HepG2 (cell line): ENCODE measurements at regions not wholly inside any gene's neighbourhood (a gene's known extent, or its start where the extent isn't known, plus 50 kb on each side); places are given as distances from the start of the nearest gene placed in this dataset.

Experiments
- HHEX ChIP-seq: IDR thresholded peaks from 2 replicates; pipeline ENCODE4 v1.6.1; 2016; ENCODE audit warnings: control low read depth
- HMG20B ChIP-seq: conservative IDR thresholded peaks from 2 replicates; pipeline ENCODE4 v1.6.1; 2016; ENCODE audit warnings: missing genetic modification reagents, missing compliant biosample characterization
- HMGA1 ChIP-seq: sonication (generic); formaldehyde crosslinking; conservative IDR thresholded peaks from 2 replicates; pipeline ENCODE4 v1.4.0; 2020; ENCODE audit warnings: missing genetic modification reagents
- IRX3 ChIP-seq: sonication (generic); formaldehyde crosslinking; IDR thresholded peaks from 2 replicates; pipeline ENCODE4 v1.8.1; 2023; ENCODE audit warnings: mild to moderate bottlenecking, low read depth, missing genetic modification reagents, borderline replicate concordance
- LCORL ChIP-seq, 2 experiments: fragments of 450-650 bp in 1 of 2; sonication (generic) in 1 of 2; formaldehyde crosslinking in 1 of 2; IDR thresholded peaks; 2 replicates each; pipeline versions ENCODE4 v1.5.0 to v1.6.1; 2017 to 2020; ENCODE audit warnings: antibody characterized with exemption in 1 of 2, missing genetic modification reagents in 1 of 2
- NR2F1 ChIP-seq, 2 experiments: fragments of 450-650 bp in 1 of 2; formaldehyde crosslinking in 1 of 2; IDR thresholded peaks; 2 replicates each; pipeline versions ENCODE4 v1.5.0 to v1.6.1; 2016 to 2020; ENCODE audit warnings: mild to moderate bottlenecking in 1 of 2, missing compliant biosample characterization in 1 of 2, missing genetic modification reagents in 1 of 2, moderate library complexity in 1 of 2
- NR2F6 ChIP-seq, 2 experiments: IDR thresholded peaks; 2 replicates each; pipeline ENCODE4 v1.6.1; 2016; ENCODE audit warnings: antibody characterized with exemption in 1 of 2, mild to moderate bottlenecking in 1 of 2
- PRPF4 ChIP-seq: fragments of 200-400 bp; formaldehyde crosslinking; IDR thresholded peaks from 2 replicates; pipeline ENCODE4 v1.6.1; 2016; ENCODE audit warnings: low read length, low read depth; ENCODE audit not compliant: poor library complexity, severe bottlenecking
- SPEN ChIP-seq: sonication (generic); formaldehyde crosslinking; IDR thresholded peaks from 2 replicates; pipeline ENCODE4 v1.5.1; 2020; ENCODE audit warnings: low read depth, mild to moderate bottlenecking, missing genetic modification reagents
- TCF7 ChIP-seq: sonication (generic); IDR thresholded peaks from 2 replicates; pipeline ENCODE4 v1.6.1; 2016; ENCODE audit warnings: antibody characterized with exemption, low read depth
- ZBTB1 ChIP-seq: sonication (generic); formaldehyde crosslinking; IDR thresholded peaks from 2 replicates; pipeline ENCODE4 v1.4.0; 2020; ENCODE audit warnings: missing genetic modification reagents, borderline replicate concordance
- ZNF124 ChIP-seq: sonication (generic); formaldehyde crosslinking; IDR thresholded peaks from 2 replicates; pipeline ENCODE4 v1.4.0; 2020; ENCODE audit warnings: missing genetic modification reagents
- ZNF234 ChIP-seq: sonication (generic); formaldehyde crosslinking; conservative IDR thresholded peaks from 2 replicates; pipeline ENCODE4 v1.5.1; 2020; ENCODE audit warnings: mild to moderate bottlenecking, missing genetic modification reagents
- ZNF263 ChIP-seq: sonication (generic); formaldehyde crosslinking; IDR thresholded peaks from 2 replicates; pipeline ENCODE4 v1.4.0; 2020; ENCODE audit warnings: missing genetic modification reagents
- ZNF672 ChIP-seq: sonication (generic); formaldehyde crosslinking; IDR thresholded peaks from 2 replicates; pipeline ENCODE4 v1.8.1; 2022; ENCODE audit warnings: missing genetic modification reagents
- ZNF776 ChIP-seq: sonication (generic); formaldehyde crosslinking; IDR thresholded peaks from 2 replicates; pipeline ENCODE4 v1.4.0; 2020; ENCODE audit warnings: mild to moderate bottlenecking, missing genetic modification reagents
- TF ChIP-seq, protein P1 (sequence below): sonication (generic); formaldehyde crosslinking; IDR thresholded peaks from 2 replicates; pipeline ENCODE4 v1.5.0; 2020; ENCODE audit warnings: mild to moderate bottlenecking, missing genetic modification reagents
- TF ChIP-seq, protein P2 (sequence below): sonication (generic); formaldehyde crosslinking; IDR thresholded peaks from 2 replicates; pipeline ENCODE4 v1.5.0; 2020; ENCODE audit warnings: mild to moderate bottlenecking, low read depth, missing genetic modification reagents, borderline replicate concordance
- TF ChIP-seq, protein P3 (sequence below): sonication (generic); formaldehyde crosslinking; IDR thresholded peaks from 2 replicates; pipeline ENCODE4 v1.5.1; 2020; ENCODE audit warnings: missing genetic modification reagents, mild to moderate bottlenecking, borderline replicate concordance
- TF ChIP-seq, protein P4 (sequence below), 2 experiments: IDR thresholded peaks; 2 replicates each; pipeline ENCODE4 v1.6.1; 2011 to 2012; ENCODE audit warnings: low read length in 2 of 2, borderline replicate concordance in 1 of 2, low read depth in 1 of 2, mild to moderate bottlenecking in 1 of 2, moderate library complexity in 1 of 2

DNA sequence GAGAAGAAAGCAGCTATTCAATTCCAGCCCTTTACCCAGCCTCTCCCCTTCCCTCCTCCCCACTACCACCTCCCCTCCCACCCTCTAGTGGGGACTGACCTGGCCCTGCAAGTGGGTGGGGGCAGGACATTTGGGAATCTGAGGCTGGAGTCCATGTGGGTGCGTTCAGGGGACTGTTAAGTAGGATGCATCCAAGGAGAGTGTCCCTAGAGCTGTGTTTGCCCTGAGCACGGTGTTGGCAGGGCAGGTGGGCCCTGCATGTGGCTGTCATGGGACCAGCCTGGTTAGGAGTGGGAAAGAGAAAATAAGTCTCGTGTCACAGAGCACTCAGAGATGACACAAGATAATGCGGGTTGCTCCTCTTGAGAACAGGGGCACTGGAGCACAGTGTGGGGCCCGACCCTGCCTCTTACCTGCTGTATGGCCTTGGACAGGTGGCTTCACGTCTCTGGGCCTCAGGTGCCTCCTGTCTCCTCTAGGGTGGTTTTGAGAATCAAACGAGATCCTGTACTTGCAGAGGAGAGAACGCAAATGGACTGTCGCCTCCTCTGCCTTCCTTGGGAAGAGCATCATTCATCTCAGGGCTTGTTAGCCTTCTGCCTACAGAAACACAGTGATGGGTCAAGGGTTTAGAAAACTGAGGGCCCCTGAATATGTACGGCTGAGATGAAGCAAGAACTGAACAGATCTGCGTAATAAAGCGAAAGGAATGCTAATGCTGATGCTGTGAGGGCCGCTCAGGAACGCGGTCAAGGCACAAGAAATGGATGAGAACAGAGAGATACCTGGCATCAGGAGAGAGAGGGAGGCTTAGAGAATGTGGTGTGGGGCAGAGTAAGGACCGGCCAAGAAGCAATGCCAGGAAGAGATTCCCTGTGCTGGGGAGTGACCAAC is 187.7 kb upstream of the HAAO start (continued):
- TF ChIP-seq NR2F1 (CRISPR knock-in tag; IDR thresholded peaks at IDR 0.05): peak in 1 of 2 experiments; percentile 7; a peak in 1 of 4 replicates
- TF ChIP-seq ZBTB1 (CRISPR knock-in tag): no peak
- peak; percentile 58 for TF ChIP-seq ZNF263 (CRISPR knock-in tag)
- no peak for TF ChIP-seq ZNF672
- TF ChIP-seq SPEN (CRISPR knock-in tag): peak; percentile 11
- TF ChIP-seq, protein P1, sequence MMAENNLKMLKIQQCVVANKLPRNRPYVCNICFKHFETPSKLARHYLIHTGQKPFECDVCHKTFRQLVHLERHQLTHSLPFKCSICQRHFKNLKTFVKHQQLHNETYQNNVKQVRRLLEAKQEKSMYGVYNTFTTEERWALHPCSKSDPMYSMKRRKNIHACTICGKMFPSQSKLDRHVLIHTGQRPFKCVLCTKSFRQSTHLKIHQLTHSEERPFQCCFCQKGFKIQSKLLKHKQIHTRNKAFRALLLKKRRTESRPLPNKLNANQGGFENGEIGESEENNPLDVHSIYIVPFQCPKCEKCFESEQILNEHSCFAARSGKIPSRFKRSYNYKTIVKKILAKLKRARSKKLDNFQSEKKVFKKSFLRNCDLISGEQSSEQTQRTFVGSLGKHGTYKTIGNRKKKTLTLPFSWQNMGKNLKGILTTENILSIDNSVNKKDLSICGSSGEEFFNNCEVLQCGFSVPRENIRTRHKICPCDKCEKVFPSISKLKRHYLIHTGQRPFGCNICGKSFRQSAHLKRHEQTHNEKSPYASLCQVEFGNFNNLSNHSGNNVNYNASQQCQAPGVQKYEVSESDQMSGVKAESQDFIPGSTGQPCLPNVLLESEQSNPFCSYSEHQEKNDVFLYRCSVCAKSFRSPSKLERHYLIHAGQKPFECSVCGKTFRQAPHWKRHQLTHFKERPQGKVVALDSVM (CRISPR knock-in tag): 0 out of 2 replicates have a peak, but pooled peaks have one; percentile 43
- TF ChIP-seq NR2F6 (IDR thresholded peaks at IDR 0.05): peak; percentile 52; the same call in 1 of the 2 replicates
- no peak; the same call in 1 of the 2 replicates for TF ChIP-seq NR2F6 (CRISPR knock-in tag; IDR thresholded peaks at IDR 0.05)
- TF ChIP-seq, protein P2, sequence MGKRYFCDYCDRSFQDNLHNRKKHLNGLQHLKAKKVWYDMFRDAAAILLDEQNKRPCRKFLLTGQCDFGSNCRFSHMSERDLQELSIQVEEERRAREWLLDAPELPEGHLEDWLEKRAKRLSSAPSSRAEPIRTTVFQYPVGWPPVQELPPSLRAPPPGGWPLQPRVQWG: no peak
- TF ChIP-seq PRPF4: peak; percentile 52
- no peak for TF ChIP-seq HHEX (CRISPR knock-in tag)
- no peak; the same call in 1 of the 2 replicates for TF ChIP-seq IRX3 (CRISPR knock-in tag)
- no peak for TF ChIP-seq ZNF234 (CRISPR knock-in tag)
- 0 out of 2 replicates have a peak, but pooled peaks have one; percentile 11 for TF ChIP-seq ZNF124 (CRISPR knock-in tag)
- TF ChIP-seq, protein P3, sequence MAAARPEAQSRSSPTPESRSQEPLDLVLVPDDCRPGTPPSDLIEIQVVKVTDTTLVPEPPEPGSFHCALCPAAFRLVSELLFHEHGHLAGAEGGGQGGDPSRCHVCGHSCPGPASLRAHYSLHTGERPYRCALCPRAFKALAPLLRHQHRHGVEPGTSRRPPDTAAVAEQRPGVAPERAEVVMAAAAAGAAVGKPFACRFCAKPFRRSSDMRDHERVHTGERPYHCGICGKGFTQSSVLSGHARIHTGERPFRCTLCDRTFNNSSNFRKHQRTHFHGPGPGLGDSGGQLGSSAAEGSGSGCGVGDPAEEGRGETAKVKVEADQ (CRISPR knock-in tag): peak; percentile 93; the same call in 1 of the 2 replicates
- TF ChIP-seq, protein P4, sequence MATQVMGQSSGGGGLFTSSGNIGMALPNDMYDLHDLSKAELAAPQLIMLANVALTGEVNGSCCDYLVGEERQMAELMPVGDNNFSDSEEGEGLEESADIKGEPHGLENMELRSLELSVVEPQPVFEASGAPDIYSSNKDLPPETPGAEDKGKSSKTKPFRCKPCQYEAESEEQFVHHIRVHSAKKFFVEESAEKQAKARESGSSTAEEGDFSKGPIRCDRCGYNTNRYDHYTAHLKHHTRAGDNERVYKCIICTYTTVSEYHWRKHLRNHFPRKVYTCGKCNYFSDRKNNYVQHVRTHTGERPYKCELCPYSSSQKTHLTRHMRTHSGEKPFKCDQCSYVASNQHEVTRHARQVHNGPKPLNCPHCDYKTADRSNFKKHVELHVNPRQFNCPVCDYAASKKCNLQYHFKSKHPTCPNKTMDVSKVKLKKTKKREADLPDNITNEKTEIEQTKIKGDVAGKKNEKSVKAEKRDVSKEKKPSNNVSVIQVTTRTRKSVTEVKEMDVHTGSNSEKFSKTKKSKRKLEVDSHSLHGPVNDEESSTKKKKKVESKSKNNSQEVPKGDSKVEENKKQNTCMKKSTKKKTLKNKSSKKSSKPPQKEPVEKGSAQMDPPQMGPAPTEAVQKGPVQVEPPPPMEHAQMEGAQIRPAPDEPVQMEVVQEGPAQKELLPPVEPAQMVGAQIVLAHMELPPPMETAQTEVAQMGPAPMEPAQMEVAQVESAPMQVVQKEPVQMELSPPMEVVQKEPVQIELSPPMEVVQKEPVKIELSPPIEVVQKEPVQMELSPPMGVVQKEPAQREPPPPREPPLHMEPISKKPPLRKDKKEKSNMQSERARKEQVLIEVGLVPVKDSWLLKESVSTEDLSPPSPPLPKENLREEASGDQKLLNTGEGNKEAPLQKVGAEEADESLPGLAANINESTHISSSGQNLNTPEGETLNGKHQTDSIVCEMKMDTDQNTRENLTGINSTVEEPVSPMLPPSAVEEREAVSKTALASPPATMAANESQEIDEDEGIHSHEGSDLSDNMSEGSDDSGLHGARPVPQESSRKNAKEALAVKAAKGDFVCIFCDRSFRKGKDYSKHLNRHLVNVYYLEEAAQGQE (IDR thresholded peaks at IDR 0.05; ENCODE audit: borderline replicate concordance in 1 of 2, low read depth in 1 of 2, low read length in 2 of 2): peak in 1 of 2 experiments; percentile 1; a peak in 1 of 4 replicates
- TF ChIP-seq ZNF776 (CRISPR knock-in tag): peak; percentile 84; the same call in 1 of the 2 replicates
- peak; percentile 9; the same call in 1 of the 2 replicates for TF ChIP-seq HMG20B (CRISPR knock-in tag)
- TF ChIP-seq LCORL (IDR thresholded peaks at IDR 0.05): peak; percentile 56; the same call in 1 of the 2 replicates
- TF ChIP-seq LCORL (CRISPR knock-in tag; IDR thresholded peaks at IDR 0.05): peak; percentile 98
- TF ChIP-seq TCF7: no peak; the same call in 1 of the 2 replicates
- TF ChIP-seq HMGA1: no peak
